ENCODE measurements at regions not wholly inside any gene's neighbourhood (a gene's known extent, or its start where the extent isn't known, plus 50 kb on each side); places are given as distances from the start of the nearest gene placed in this dataset.

- TF ChIP-seq CTCF (IDR thresholded peaks at IDR 0.05 in 4 of 5, conservative IDR thresholded peaks at IDR 0.05 in 1 of 5) (no peak), POLR2A (IDR thresholded peaks at IDR 0.05) (no peak)
These were observed 64.1 kb upstream of the ETV3 start for GRCh38 chr1:157202331-157202730.

Data from gastrocnemius medialis (tissue), 4 donors.